Transverse colon (tissue), 4 donors: ENCODE measurements at regions not wholly inside any gene's neighbourhood (a gene's known extent, or its start where the extent isn't known, plus 50 kb on each side); places are given as distances from the start of the nearest gene placed in this dataset.
"Not testable (repeated sequence)": the region's sequence is repeated elsewhere in the genome, so short reads cannot be mapped to it uniquely, and the experiment has no call there.

ENCODE experiments used
- CTCF ChIP-seq, 5 experiments: fragments of 200-600 bp in 3 of 5; fragments of 450-650 bp in 2 of 5; sonication (generic) in 3 of 5; IDR thresholded peaks; 1 replicate in 2 of 5; 2 replicates in 3 of 5; pipeline ENCODE4 v1.5.1; 2016 to 2017; ENCODE audit warnings: antibody characterized with exemption in 5 of 5, inconsistent platforms in 3 of 5, mild to moderate bottlenecking in 2 of 5, moderate library complexity in 1 of 5
- EP300 ChIP-seq: sonication (generic); formaldehyde crosslinking; IDR thresholded peaks from one replicate; pipeline ENCODE4 v1.6.1; 2017; ENCODE audit warnings: antibody characterized with exemption, low read depth
- POLR2A ChIP-seq: fragments of 450-650 bp; IDR thresholded peaks from one replicate; pipeline ENCODE4 v1.6.1; 2016; ENCODE audit warnings: antibody characterized with exemption, mild to moderate bottlenecking, moderate library complexity
- POLR2AphosphoS5 ChIP-seq, 3 donors: sonication (generic); formaldehyde crosslinking; IDR thresholded peaks; one replicate each; pipeline ENCODE4 v1.6.1; 2016; ENCODE audit warnings: antibody characterized with exemption in 3 of 3

DNA sequence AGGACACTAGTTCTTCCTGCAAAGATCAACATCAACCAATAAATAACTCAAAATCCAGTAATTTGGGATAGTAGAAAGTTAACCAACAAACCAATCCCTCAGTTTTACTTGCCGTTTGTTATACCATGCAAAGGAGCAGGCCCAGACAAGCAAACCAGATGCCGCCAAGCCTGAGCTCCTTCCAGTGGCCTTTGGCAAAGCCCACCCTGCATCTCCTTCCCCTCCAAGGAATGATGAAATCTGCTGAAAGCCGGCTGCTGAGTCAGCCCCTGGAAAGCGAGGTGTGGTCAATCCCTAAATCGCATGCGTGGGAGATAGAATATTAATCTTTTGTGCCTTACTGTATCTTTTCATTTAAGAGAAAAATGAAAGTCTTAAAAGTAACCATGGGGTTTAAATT lies 135.7 kb upstream of the VOPP1 start:
- not testable (repeated sequence) for TF ChIP-seq POLR2A; EP300; CTCF (IDR thresholded peaks at IDR 0.05); POLR2AphosphoS5 (IDR thresholded peaks at IDR 0.05)
